Endothelial cell of umbilical vein (primary cell): ENCODE measurements at regions not wholly inside any gene's neighbourhood (a gene's known extent, or its start where the extent isn't known, plus 50 kb on each side); places are given as distances from the start of the nearest gene placed in this dataset.
A peak's percentile ranks its signal among the peaks of the same experiment; 100 is the strongest.

ENCODE experiments used
- BruUV-seq: library from RNA; stranded (reverse); fragments of 400-500 nt; replicated peaks from 2 replicates; lab custom pipeline; 2021; lab: Mats Ljungman, UMichigan
- CTCF ChIA-PET: fragments of 300-600, 350-600 bp; sonication (Branson Sonifier 250); formaldehyde crosslinking; loops from one replicate; lab custom pipeline; 2021; ENCODE audit warnings: antibody characterized with exemption, inconsistent platforms; lab: Charles Lee
- POLR2A ChIA-PET: fragments of 300-600, 350-600 bp; sonication (Branson Sonifier 250); formaldehyde crosslinking; loops from one replicate; lab custom pipeline; 2021; ENCODE audit warnings: antibody characterized with exemption, inconsistent platforms; lab: Charles Lee
- DNase-seq: peaks from one replicate; pipeline ENCODE4 v3.0.0-alpha.2; 2011; ENCODE audit warnings: low read depth, low spot score
- FAIRE-seq: peaks from 2 replicates; lab custom pipeline; 2011; peaks lifted over from hg19 to GRCh38; lab: Jason Lieb, UNC
- H2AFZ ChIP-seq: 2 replicates; pipeline ENCODE4 v1.6.0; 2012; ENCODE audit warnings: low read depth, low read length, control low read depth, inconsistent platforms
- H3K27ac ChIP-seq: 2 replicates; pipeline ENCODE4 v1.5.1; 2011; ENCODE audit warnings: low read depth, mild to moderate bottlenecking, control low read depth, low read length, moderate library complexity; ENCODE audit not compliant: insufficient read depth
- H3K27me3 ChIP-seq, 2 experiments: 2 replicates each; pipeline versions ENCODE4 v1.6.0 to v1.6.1; 2011; ENCODE audit warnings: low read length in 2 of 2, mixed read lengths in 1 of 2; ENCODE audit not compliant: control insufficient read depth in 2 of 2, insufficient read depth in 2 of 2
- H3K36me3 ChIP-seq, 2 experiments: 2 replicates in 1 of 2; 3 replicates in 1 of 2; pipeline ENCODE4 v1.5.1; 2011; ENCODE audit warnings: low read length in 2 of 2, mild to moderate bottlenecking in 1 of 2, moderate library complexity in 1 of 2; ENCODE audit not compliant: control insufficient read depth in 2 of 2, insufficient read depth in 2 of 2; ENCODE audit errors: extremely low read depth in 1 of 2
- H3K4me1 ChIP-seq: 3 replicates; pipeline ENCODE4 v1.5.1; 2011; ENCODE audit warnings: mild to moderate bottlenecking, low read length; ENCODE audit not compliant: control insufficient read depth, insufficient read depth; ENCODE audit errors: extremely low read depth
- H3K4me2 ChIP-seq: 2 replicates; pipeline ENCODE4 v1.6.1; 2011; ENCODE audit warnings: low read length, control low read depth, mixed read lengths; ENCODE audit not compliant: insufficient read depth
- H3K4me3 ChIP-seq, 3 experiments: fragments of 200-600 bp in 1 of 3; sonication (generic), shearing (Covaris generic) in 1 of 3; replicated peaks in 1 of 3; 2 replicates each; pipeline ENCODE4 v1.5.1; 2011 to 2016; ENCODE audit warnings: control low read depth in 3 of 3, low read length in 3 of 3, mild to moderate bottlenecking in 2 of 3, inconsistent platforms in 1 of 3, low read depth in 1 of 3, moderate library complexity in 1 of 3; ENCODE audit not compliant: insufficient read depth in 1 of 3
- H3K79me2 ChIP-seq: 2 replicates; pipeline ENCODE4 v1.6.0; 2012; ENCODE audit warnings: low read length, inconsistent platforms; ENCODE audit not compliant: control insufficient read depth, insufficient read depth
- H3K9ac ChIP-seq: replicated peaks from 2 replicates; pipeline ENCODE3; 2011; ENCODE audit warnings: low read length, control low read depth; ENCODE audit not compliant: insufficient read depth; ENCODE audit errors: extremely low read depth
- H3K9me1 ChIP-seq: replicated peaks from 3 replicates; pipeline ENCODE4 v1.6.0; 2011; ENCODE audit warnings: mild to moderate bottlenecking, low read length; ENCODE audit not compliant: control insufficient read depth, insufficient read depth; ENCODE audit errors: extremely low read depth
- H3K9me3 ChIP-seq: replicated peaks from 2 replicates; pipeline ENCODE4 v1.5.1; 2012; ENCODE audit warnings: low read length, inconsistent platforms; ENCODE audit not compliant: control insufficient read depth, insufficient read depth
- H4K20me1 ChIP-seq: replicated peaks from 2 replicates; pipeline ENCODE3; 2011; ENCODE audit warnings: mild to moderate bottlenecking, low read length; ENCODE audit not compliant: control insufficient read depth, insufficient read depth; ENCODE audit errors: extremely low read depth
- EZH2 ChIP-seq: IDR thresholded peaks from 2 replicates; pipeline ENCODE4 v1.6.1; 2012; ENCODE audit warnings: borderline replicate concordance, low read depth, mild to moderate bottlenecking, moderate library complexity, low read length, inconsistent platforms; ENCODE audit not compliant: severe bottlenecking
- FOS ChIP-seq: IDR thresholded peaks from 2 replicates; pipeline ENCODE4 v1.6.1; 2011; ENCODE audit warnings: mild to moderate bottlenecking, low read length, moderate library complexity, borderline replicate concordance; ENCODE audit not compliant: insufficient read depth
- GATA2 ChIP-seq: IDR thresholded peaks from 2 replicates; pipeline ENCODE4 v1.7.0; 2011; ENCODE audit warnings: low read depth, mild to moderate bottlenecking, moderate library complexity, mixed read lengths, low read length; ENCODE audit not compliant: insufficient read length, insufficient read depth
- JUN ChIP-seq: IDR thresholded peaks from 2 replicates; pipeline ENCODE4 v1.6.1; 2011; ENCODE audit warnings: borderline replicate concordance, low read depth; ENCODE audit not compliant: insufficient read length, insufficient read depth
- MYC ChIP-seq: IDR thresholded peaks from one replicate; pipeline ENCODE4 v1.6.1; 2011; ENCODE audit warnings: mild to moderate bottlenecking, low read depth, low read length
- POLR2A ChIP-seq: IDR thresholded peaks from 2 replicates; pipeline ENCODE4 v1.6.1; 2012; ENCODE audit warnings: low read depth, mild to moderate bottlenecking, control low read depth, low read length
- POLR2AphosphoS5 ChIP-seq: IDR thresholded peaks from 2 replicates; pipeline ENCODE4 v1.6.1; 2012; ENCODE audit warnings: low read depth, mild to moderate bottlenecking, control low read depth, low read length, moderate library complexity; ENCODE audit not compliant: insufficient read depth
- dilution Hi-C: fragments of 300-500 bp; cut with MboI; formaldehyde crosslinking; loops from one replicate; pipeline ENCODE4 v1.15.0; 2019; ENCODE audit warnings: low sequenced_read_pairs; ENCODE audit not compliant: extremely low pct_ligation_motif_present
- intact Hi-C: fragments of 100-400 bp; cut with micrococcal nuclease; formaldehyde crosslinking; loops from one replicate; pipeline ENCODE4 v1.10.0; 2022
- TF ChIP-seq, protein P1 (sequence below): IDR thresholded peaks from 2 replicates; pipeline ENCODE4 v1.6.1; 2011; ENCODE audit not compliant: insufficient read depth, insufficient read length
- TF ChIP-seq, protein P2 (sequence below), 2 donors: IDR thresholded peaks; 1 replicate in 1 of 2; 2 replicates in 1 of 2; pipeline ENCODE4 v1.5.1; 2011; ENCODE audit warnings: low read length in 2 of 2, mild to moderate bottlenecking in 2 of 2, moderate library complexity in 2 of 2, control low read depth in 1 of 2, inconsistent platforms in 1 of 2, low read depth in 1 of 2; ENCODE audit not compliant: insufficient read depth in 1 of 2; ENCODE audit errors: extremely low read depth in 1 of 2

DNA sequence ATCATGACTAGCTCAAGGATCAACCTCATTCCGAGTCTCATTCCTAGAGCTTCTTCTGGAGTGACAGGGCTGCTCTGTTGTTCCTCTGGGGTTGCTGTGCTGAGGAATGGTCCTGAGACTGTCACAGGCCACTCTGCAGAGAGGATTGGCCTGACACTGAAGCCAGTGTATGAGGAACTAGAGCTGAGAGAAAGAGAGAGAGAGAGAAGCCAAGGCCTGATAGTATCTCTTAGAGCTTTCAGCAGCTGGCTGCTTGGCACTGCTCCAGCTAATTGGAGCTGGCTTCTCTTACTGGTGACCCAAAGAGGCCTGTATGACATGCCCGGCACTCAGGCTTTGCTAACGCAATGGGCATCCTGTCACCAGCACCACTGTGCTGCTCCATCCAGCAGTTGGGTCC lies 73.4 kb upstream of the FLT1 start:
- Histone ChIP-seq H3K4me3 (no peak overlapping the region), H3K4me2 (no peak overlapping the region), H3K9me1 (no peaks in the 10 kb centered on the region), H4K20me1 (no peaks in the 10 kb centered on the region), H3K79me2 (no peaks in the 10 kb centered on the region), H3K9ac (no peak overlapping the region), H3K27ac (no peak overlapping the region), H2AFZ (no peak overlapping the region), H3K27me3 (no peaks in the 10 kb centered on the region), H3K4me1 (no peaks in the 10 kb centered on the region), H3K9me3 (no peaks in the 10 kb centered on the region), H3K36me3 (no peaks in the 10 kb centered on the region)
- dilution Hi-C loops = no loop called here
- CTCF ChIA-PET = interaction anchor here (0.7 to 1.3 kb wide), 5 partner anchors 19 to 228 kb away, joined by 3 to 4 read pairs (median 3); no protein-coding TSS in a partner anchor
- no peak for TF ChIP-seq JUN
- TF ChIP-seq FOS = no peak
- no peak for TF ChIP-seq MYC
- no peak for TF ChIP-seq EZH2
- TF ChIP-seq GATA2 = no peak
- TF ChIP-seq, protein P1, sequence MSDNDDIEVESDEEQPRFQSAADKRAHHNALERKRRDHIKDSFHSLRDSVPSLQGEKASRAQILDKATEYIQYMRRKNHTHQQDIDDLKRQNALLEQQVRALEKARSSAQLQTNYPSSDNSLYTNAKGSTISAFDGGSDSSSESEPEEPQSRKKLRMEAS = no peak
- TF ChIP-seq, protein P2, sequence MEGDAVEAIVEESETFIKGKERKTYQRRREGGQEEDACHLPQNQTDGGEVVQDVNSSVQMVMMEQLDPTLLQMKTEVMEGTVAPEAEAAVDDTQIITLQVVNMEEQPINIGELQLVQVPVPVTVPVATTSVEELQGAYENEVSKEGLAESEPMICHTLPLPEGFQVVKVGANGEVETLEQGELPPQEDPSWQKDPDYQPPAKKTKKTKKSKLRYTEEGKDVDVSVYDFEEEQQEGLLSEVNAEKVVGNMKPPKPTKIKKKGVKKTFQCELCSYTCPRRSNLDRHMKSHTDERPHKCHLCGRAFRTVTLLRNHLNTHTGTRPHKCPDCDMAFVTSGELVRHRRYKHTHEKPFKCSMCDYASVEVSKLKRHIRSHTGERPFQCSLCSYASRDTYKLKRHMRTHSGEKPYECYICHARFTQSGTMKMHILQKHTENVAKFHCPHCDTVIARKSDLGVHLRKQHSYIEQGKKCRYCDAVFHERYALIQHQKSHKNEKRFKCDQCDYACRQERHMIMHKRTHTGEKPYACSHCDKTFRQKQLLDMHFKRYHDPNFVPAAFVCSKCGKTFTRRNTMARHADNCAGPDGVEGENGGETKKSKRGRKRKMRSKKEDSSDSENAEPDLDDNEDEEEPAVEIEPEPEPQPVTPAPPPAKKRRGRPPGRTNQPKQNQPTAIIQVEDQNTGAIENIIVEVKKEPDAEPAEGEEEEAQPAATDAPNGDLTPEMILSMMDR (IDR thresholded peaks at IDR 0.05; ENCODE audit: extremely low read depth in 1 of 2, insufficient read depth in 1 of 2, low read depth in 1 of 2, low read length in 2 of 2) = no peak
- TF ChIP-seq POLR2AphosphoS5 = no peak
- no peak for TF ChIP-seq POLR2A
- DNase-seq = peak; percentile 49
- BruUV-seq = no TSS peak
- POLR2A ChIA-PET = no interaction called here
- intact Hi-C loops = no loop called here
- FAIRE-seq = peak; percentile 55
